HepG2 (cell line): ENCODE measurements at regions not wholly inside any gene's neighbourhood (a gene's known extent, or its start where the extent isn't known, plus 50 kb on each side); places are given as distances from the start of the nearest gene placed in this dataset.

Experiments used
- CREM ChIP-seq, 2 experiments: sonication (generic) in 1 of 2; formaldehyde crosslinking in 1 of 2; IDR thresholded peaks; 2 replicates each; pipeline versions ENCODE4 v1.4.0 to v1.6.1; 2016 to 2020; ENCODE audit warnings: antibody characterized with exemption in 1 of 2, mild to moderate bottlenecking in 1 of 2, missing genetic modification reagents in 1 of 2
- FUBP1 ChIP-seq: sonication (generic); formaldehyde crosslinking; IDR thresholded peaks from 2 replicates; pipeline ENCODE4 v1.5.1; 2020; ENCODE audit warnings: missing genetic modification reagents, mild to moderate bottlenecking, borderline replicate concordance
- GABPA ChIP-seq, 2 experiments: IDR thresholded peaks; 2 replicates each; pipeline ENCODE4 v1.6.1; 2011 to 2016; ENCODE audit warnings: low read depth in 2 of 2, low read length in 1 of 2, missing biosample characterization in 1 of 2, missing genetic modification characterization in 1 of 2
- NFYB ChIP-seq: sonication (generic); formaldehyde crosslinking; IDR thresholded peaks from 2 replicates; pipeline ENCODE4 v1.4.0; 2020; ENCODE audit warnings: missing genetic modification reagents
- ZNF879 ChIP-seq: sonication (generic); formaldehyde crosslinking; IDR thresholded peaks from 2 replicates; pipeline ENCODE4 v1.8.1; 2023; ENCODE audit warnings: missing genetic modification reagents

- no peak for TF ChIP-seq GABPA (IDR thresholded peaks at IDR 0.05; ENCODE audit: low read depth, low read length)
- TF ChIP-seq GABPA (CRISPR knock-in tag; IDR thresholded peaks at IDR 0.05; ENCODE audit: low read depth), result no peak
- TF ChIP-seq NFYB (CRISPR knock-in tag), result no peak
- no peak for TF ChIP-seq FUBP1 (CRISPR knock-in tag)
- TF ChIP-seq ZNF879 (CRISPR knock-in tag), result no peak
- no peak for TF ChIP-seq CREM (IDR thresholded peaks at IDR 0.05)
- no peak for TF ChIP-seq CREM (CRISPR knock-in tag; IDR thresholded peaks at IDR 0.05)
These were observed 63.5 kb upstream of the NFE2L2 start for GRCh38 chr2:177328056-177328455.
